ENCODE measurements at regions not wholly inside any gene's neighbourhood (a gene's known extent, or its start where the extent isn't known, plus 50 kb on each side); places are given as distances from the start of the nearest gene placed in this dataset.
"Not testable (repeated sequence)": the region's sequence is repeated elsewhere in the genome, so short reads cannot be mapped to it uniquely, and the experiment has no call there.

GRCh38 chr9:7636838-7637467 lies 162.6 kb downstream of the DMAC1 start:
- no peak for TF ChIP-seq CTCF (IDR thresholded peaks at IDR 0.05; ENCODE audit: low read depth, low read length, missing control alignments)
- no peak overlapping the region for H3K4me3 ChIP-seq (ENCODE audit: low read depth, low read length)
- no peak for DNase-seq (ENCODE audit: low read depth)

GRCh38 chr9:7636309-7636708 lies 163.3 kb downstream of the DMAC1 start:
- TF ChIP-seq CTCF (IDR thresholded peaks at IDR 0.05; ENCODE audit: low read depth, low read length, missing control alignments) = no peak
- H3K4me3 ChIP-seq (ENCODE audit: low read depth, low read length) = no peak overlapping the region
- no peak for DNase-seq (ENCODE audit: low read depth)

- H3K4me3 ChIP-seq (ENCODE audit: low read depth, low read length) = not testable (repeated sequence)
These were observed 173.0 kb downstream of the DMAC1 start for GRCh38 chr9:7626571-7627029.

GRCh38 chr9:7622481-7622880 lies 177.1 kb downstream of the DMAC1 start:
- DNase-seq (ENCODE audit: low read depth) = no peak
- H3K4me3 ChIP-seq (ENCODE audit: low read depth, low read length) = no peak overlapping the region
- TF ChIP-seq CTCF (IDR thresholded peaks at IDR 0.05; ENCODE audit: low read depth, low read length, missing control alignments) = no peak

More at GRCh38 chr9:7626571-7627029, 173.0 kb downstream of the DMAC1 start:
- DNase-seq (ENCODE audit: low read depth) = not testable (repeated sequence)

- no peak for DNase-seq (ENCODE audit: low read depth)
- TF ChIP-seq CTCF (IDR thresholded peaks at IDR 0.05; ENCODE audit: low read depth, low read length, missing control alignments) = no peak
These were observed 184.2 kb downstream of the DMAC1 start for GRCh38 chr9:7615344-7615743.

GRCh38 chr9:7613931-7614330 lies 185.6 kb downstream of the DMAC1 start:
- no peak overlapping the region for H3K4me3 ChIP-seq (ENCODE audit: low read depth, low read length)
- TF ChIP-seq CTCF (IDR thresholded peaks at IDR 0.05; ENCODE audit: low read depth, low read length, missing control alignments) = no peak
- DNase-seq (ENCODE audit: low read depth) = no peak

More at GRCh38 chr9:7615344-7615743, 184.2 kb downstream of the DMAC1 start:
- H3K4me3 ChIP-seq (ENCODE audit: low read depth, low read length) = no peak overlapping the region

- TF ChIP-seq CTCF (IDR thresholded peaks at IDR 0.05; ENCODE audit: low read depth, low read length, missing control alignments) = no peak
- no peak for DNase-seq (ENCODE audit: low read depth)
- no peak overlapping the region for H3K4me3 ChIP-seq (ENCODE audit: low read depth, low read length)
These were observed 191.3 kb downstream of the DMAC1 start for GRCh38 chr9:7608261-7608660.

Data from GM12864 (cell line).